Panc1 (cell line): ENCODE measurements at regions not wholly inside any gene's neighbourhood (a gene's known extent, or its start where the extent isn't known, plus 50 kb on each side); places are given as distances from the start of the nearest gene placed in this dataset.

Experiments used
- ATAC-seq: fragments of 200-7000 bp; cut with Tn5 transposase; 2 replicates; pipeline ENCODE4 v1.9.1; 2020; ENCODE audit warnings: mild to moderate bottlenecking, moderate library complexity
- BruUV-seq: library from RNA; stranded (reverse); fragments of 400-500 nt; replicated peaks from 2 replicates; lab custom pipeline; 2021; lab: Mats Ljungman, UMichigan
- CTCF ChIA-PET: fragments of 300-600 bp; sonication (Branson Sonifier 250); formaldehyde crosslinking; loops from one replicate; lab custom pipeline; 2022; ENCODE audit warnings: antibody characterized with exemption; lab: Charles Lee
- POLR2A ChIA-PET: fragments of 300-600 bp; sonication (Branson Sonifier 250); formaldehyde crosslinking; loops from one replicate; lab custom pipeline; 2022; ENCODE audit warnings: antibody characterized with exemption; lab: Charles Lee
- DNase-seq: peaks from one replicate; pipeline ENCODE4 v3.0.0-alpha.2; 2010; ENCODE audit warnings: low read depth, low spot score
- H3K27ac ChIP-seq: 2 replicates; pipeline ENCODE4 v1.5.1; 2011; ENCODE audit warnings: mild to moderate bottlenecking, low read length, inconsistent platforms
- H3K27me3 ChIP-seq: fragments of 200-500 bp; sonication (Bioruptor generic); 2 replicates; pipeline ENCODE4 v1.6.0; 2014; ENCODE audit warnings: low read length, inconsistent platforms; ENCODE audit not compliant: control insufficient read depth, insufficient read depth
- H3K36me3 ChIP-seq: fragments of 200-500 bp; sonication (Bioruptor generic); 2 replicates; pipeline ENCODE4 v1.5.1; 2014; ENCODE audit warnings: inconsistent platforms, mild to moderate bottlenecking, low read length, moderate library complexity; ENCODE audit not compliant: control insufficient read depth, insufficient read depth
- H3K4me1 ChIP-seq: 2 replicates; pipeline ENCODE4 v1.5.1; 2011; ENCODE audit warnings: inconsistent platforms, mild to moderate bottlenecking, low read length, moderate library complexity; ENCODE audit not compliant: control insufficient read depth, insufficient read depth
- H3K4me3 ChIP-seq, 2 experiments: 2 replicates each; pipeline ENCODE4 v1.5.1; 2011 to 2012; ENCODE audit warnings: low read depth in 2 of 2, low read length in 2 of 2, mild to moderate bottlenecking in 2 of 2, inconsistent platforms in 1 of 2, moderate library complexity in 1 of 2
- H3K9me3 ChIP-seq: fragments of 200-500 bp; sonication (Bioruptor generic); 2 replicates; pipeline ENCODE4 v1.5.1; 2014; ENCODE audit warnings: low read depth, mild to moderate bottlenecking, inconsistent platforms, low read length, moderate library complexity; ENCODE audit not compliant: control insufficient read depth, insufficient read depth
- CTCF ChIP-seq: fragments of 450-650 bp; IDR thresholded peaks from 2 replicates; pipeline ENCODE4 v1.5.1; 2017; ENCODE audit warnings: mild to moderate bottlenecking
- POLR2AphosphoS5 ChIP-seq: IDR thresholded peaks from 2 replicates; pipeline ENCODE4 v1.6.1; 2012; ENCODE audit warnings: mild to moderate bottlenecking, low read depth, low read length, moderate library complexity
- REST ChIP-seq, 2 experiments: IDR thresholded peaks; 2 replicates each; pipeline ENCODE4 v1.6.1; 2011 to 2012; ENCODE audit warnings: low read depth in 2 of 2, control low read depth in 1 of 2, low read length in 1 of 2, mild to moderate bottlenecking in 1 of 2, moderate library complexity in 1 of 2; ENCODE audit not compliant: insufficient read depth in 1 of 2
- SIN3A ChIP-seq: IDR thresholded peaks from 2 replicates; pipeline ENCODE4 v1.6.1; 2012; ENCODE audit warnings: low read depth, mild to moderate bottlenecking, low read length, moderate library complexity, borderline replicate concordance; ENCODE audit not compliant: insufficient read depth
- TCF7L2 ChIP-seq: IDR thresholded peaks from 2 replicates; pipeline ENCODE4 v1.6.1; 2011; ENCODE audit warnings: mild to moderate bottlenecking, low read depth, low read length, inconsistent platforms
- in situ Hi-C: cut with HindIII; loops from 2 replicates; pipeline ENCODE4 v1.10.0; 2016; ENCODE audit warnings: low sequenced_read_pairs, low pct_unique_long_range_greater_than_20kb
- intact Hi-C: fragments of 100-400 bp; cut with micrococcal nuclease; formaldehyde crosslinking; loops from one replicate; pipeline ENCODE4 v1.10.0; 2022; ENCODE audit not compliant: unreplicated experiment

DNA sequence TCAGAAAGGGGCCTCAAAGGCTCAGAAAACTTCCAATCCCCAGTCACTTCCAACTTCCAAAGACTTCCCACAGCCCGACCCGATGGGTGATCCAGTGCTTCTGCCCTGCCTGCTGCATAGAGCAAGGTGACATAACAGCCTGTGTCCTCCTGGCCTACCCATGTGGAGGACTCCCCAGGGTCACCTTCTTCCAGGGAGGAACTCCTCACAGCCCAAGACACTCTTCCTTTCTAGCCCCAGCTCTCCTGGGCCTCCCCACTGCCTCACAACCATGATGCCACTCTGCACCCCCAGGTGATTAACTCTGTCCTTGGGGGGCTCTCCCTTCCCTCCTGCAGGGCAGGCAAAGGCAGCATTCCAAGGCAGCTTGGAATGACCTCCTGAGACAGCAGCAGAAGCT, 158.4 kb upstream of the PDE1C start:
- Histone ChIP-seq H3K27ac (no peak overlapping the region), H3K36me3 (no peaks in the 10 kb centered on the region), H3K9me3 (no peaks in the 10 kb centered on the region), H3K4me1 (no peaks in the 10 kb centered on the region), H3K27me3 (no peaks in the 10 kb centered on the region), H3K4me3 (no peak overlapping the region)
- no peak for TF ChIP-seq SIN3A
- no peak for ATAC-seq
- DNase-seq: no peak
- intact Hi-C loops (no loop called here), in situ Hi-C loops (no loop called here)
- BruUV-seq: no TSS peak
- ChIA-PET POLR2A (no interaction called here), CTCF (no interaction called here)

- Histone ChIP-seq H3K27me3 (no peaks in the 10 kb centered on the region; the same call in 1 of the 2 replicates), H3K4me1 (no peaks in the 10 kb centered on the region), H3K36me3 (no peaks in the 10 kb centered on the region), H3K9me3 (no peaks in the 10 kb centered on the region), H3K4me3 (no peak overlapping the region), H3K27ac (no peak overlapping the region)
- in situ Hi-C loops: no loop called here
- ATAC-seq (no peak), DNase-seq (no peak)
- CTCF ChIA-PET: no interaction called here
- TF ChIP-seq TCF7L2 (no peak), POLR2AphosphoS5 (no peak), CTCF (no peak), REST (IDR thresholded peaks at IDR 0.05; ENCODE audit: insufficient read depth in 1 of 2, low read depth in 2 of 2, low read length in 1 of 2) (no peak), SIN3A (no peak)
- intact Hi-C loops: no loop called here
- no TSS peak for BruUV-seq
- POLR2A ChIA-PET: no interaction called here
Measured at GRCh38 chr7:32227746-32228145, 157.5 kb upstream of the PDE1C start.

GRCh38 chr7:32224276-32224675, 154.1 kb upstream of the PDE1C start:
- POLR2A ChIA-PET: interaction anchor here (0.7 kb wide), 1 partner anchor 48 kb away, joined by 3 read pairs; no protein-coding TSS in a partner anchor
- H3K4me3 ChIP-seq: no peak overlapping the region
- no TSS peak for BruUV-seq
- ATAC-seq: no peak
- H3K27me3 ChIP-seq: no peaks in the 10 kb centered on the region; the same call in 1 of the 2 replicates
- in situ Hi-C loops (no loop called here), intact Hi-C loops (no loop called here)
- no peaks in the 10 kb centered on the region for H3K4me1 ChIP-seq
- DNase-seq: no peak
- no peak overlapping the region for H3K27ac ChIP-seq
- no peaks in the 10 kb centered on the region for H3K36me3 ChIP-seq
- no peaks in the 10 kb centered on the region for H3K9me3 ChIP-seq
- CTCF ChIA-PET: no interaction called here
- TF ChIP-seq CTCF: no peak
